ENCODE measurements at regions not wholly inside any gene's neighbourhood (a gene's known extent, or its start where the extent isn't known, plus 50 kb on each side); places are given as distances from the start of the nearest gene placed in this dataset.

DNA sequence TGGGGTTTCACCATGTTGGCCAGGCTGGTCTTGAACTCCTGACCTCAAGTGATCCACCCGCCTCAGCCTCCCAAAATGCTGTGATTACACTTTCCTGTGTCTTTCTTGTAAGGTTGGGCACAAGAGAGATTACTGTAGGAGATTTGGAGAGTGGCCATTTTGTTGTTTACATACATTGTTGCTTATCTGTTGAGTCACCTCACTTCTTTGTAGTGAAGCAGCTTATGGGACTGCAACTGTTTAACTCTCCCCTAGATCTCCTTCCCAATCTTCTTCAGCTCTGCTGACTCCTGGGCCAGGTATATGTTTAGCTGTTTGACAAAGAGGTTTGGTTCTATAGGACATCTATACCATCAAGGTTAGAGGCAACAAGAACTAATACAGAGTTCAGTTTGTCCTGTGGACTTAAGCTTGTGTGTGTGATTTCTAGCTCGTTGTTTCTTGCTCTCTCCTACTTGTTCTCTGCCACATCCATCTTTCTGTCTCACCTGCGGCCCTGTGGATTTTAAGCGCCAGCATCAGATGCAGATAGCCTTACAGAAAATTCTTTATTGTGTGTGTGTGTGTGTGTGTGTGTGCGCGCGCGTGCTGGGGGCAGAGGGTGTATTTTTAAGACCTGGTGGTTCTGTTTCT, 95.4 kb downstream of the HAUS1 start:
- TF ChIP-seq, protein P1, sequence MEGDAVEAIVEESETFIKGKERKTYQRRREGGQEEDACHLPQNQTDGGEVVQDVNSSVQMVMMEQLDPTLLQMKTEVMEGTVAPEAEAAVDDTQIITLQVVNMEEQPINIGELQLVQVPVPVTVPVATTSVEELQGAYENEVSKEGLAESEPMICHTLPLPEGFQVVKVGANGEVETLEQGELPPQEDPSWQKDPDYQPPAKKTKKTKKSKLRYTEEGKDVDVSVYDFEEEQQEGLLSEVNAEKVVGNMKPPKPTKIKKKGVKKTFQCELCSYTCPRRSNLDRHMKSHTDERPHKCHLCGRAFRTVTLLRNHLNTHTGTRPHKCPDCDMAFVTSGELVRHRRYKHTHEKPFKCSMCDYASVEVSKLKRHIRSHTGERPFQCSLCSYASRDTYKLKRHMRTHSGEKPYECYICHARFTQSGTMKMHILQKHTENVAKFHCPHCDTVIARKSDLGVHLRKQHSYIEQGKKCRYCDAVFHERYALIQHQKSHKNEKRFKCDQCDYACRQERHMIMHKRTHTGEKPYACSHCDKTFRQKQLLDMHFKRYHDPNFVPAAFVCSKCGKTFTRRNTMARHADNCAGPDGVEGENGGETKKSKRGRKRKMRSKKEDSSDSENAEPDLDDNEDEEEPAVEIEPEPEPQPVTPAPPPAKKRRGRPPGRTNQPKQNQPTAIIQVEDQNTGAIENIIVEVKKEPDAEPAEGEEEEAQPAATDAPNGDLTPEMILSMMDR (IDR thresholded peaks at IDR 0.05; ENCODE audit: poor library complexity, severe bottlenecking): no peak
- no peak for TF ChIP-seq EZH2 (IDR thresholded peaks at IDR 0.05; ENCODE audit: borderline replicate concordance, insufficient read depth, low read length, poor library complexity, severe bottlenecking)
- no peak for TF ChIP-seq EP300 (conservative IDR thresholded peaks at IDR 0.05; ENCODE audit: poor library complexity, severe bottlenecking)
- no peak for TF ChIP-seq MXI1 (conservative IDR thresholded peaks at IDR 0.05; ENCODE audit: poor library complexity, severe bottlenecking)
- TF ChIP-seq POLR2AphosphoS5 (IDR thresholded peaks at IDR 0.05): no peak
- TF ChIP-seq TAF1 (IDR thresholded peaks at IDR 0.05; ENCODE audit: low read depth): no peak

All from neural cell (in vitro differentiated cells).